ENCODE measurements at regions not wholly inside any gene's neighbourhood (a gene's known extent, or its start where the extent isn't known, plus 50 kb on each side); places are given as distances from the start of the nearest gene placed in this dataset.

GRCh38 chr18:73793386-73793785, 354.2 kb downstream of the FBXO15 start:
- Histone ChIP-seq H3K36me3 (replicated peaks; ENCODE audit: insufficient read depth, low read depth) (no peaks in the 10 kb centered on the region), H3K27ac (no peak overlapping the region), H3K27me3 (no peaks in the 10 kb centered on the region), H4K20me1 (ENCODE audit: insufficient read depth, poor library complexity, severe bottlenecking) (no peaks in the 10 kb centered on the region), H3K4me2 (peak overlapping the region; percentile 35), H3K9me2 (replicated peaks; ENCODE audit: insufficient read depth) (no peaks in the 10 kb centered on the region), H2AFZ (no peak overlapping the region), H3K4me1 (ENCODE audit: insufficient read depth) (peaks cover 5% of the 10 kb centered on the region), H3K79me2 (no peaks in the 10 kb centered on the region), H3K4me3 (no peak overlapping the region), H3K9me3 (ENCODE audit: low read depth) (no peaks in the 10 kb centered on the region)
- WGBS (ENCODE audit: low lambda C conversion rate, missing lambda C conversion rate): 10% methylated on average over 3 of the region's 3 CpGs
- DNase-seq (ENCODE audit: low spot score): peak; percentile 48
- TF ChIP-seq CTCF (IDR thresholded peaks at IDR 0.05; ENCODE audit: poor library complexity) (no peak), EZH2 (IDR thresholded peaks at IDR 0.05; ENCODE audit: borderline replicate concordance) (no peak), EZH2phosphoT487 (IDR thresholded peaks at IDR 0.05; ENCODE audit: low read depth, severe bottlenecking, unreplicated experiment) (no peak)

- no peaks in the 10 kb centered on the region for H4K20me1 ChIP-seq (ENCODE audit: insufficient read depth, poor library complexity, severe bottlenecking)
- H3K36me3 ChIP-seq (replicated peaks; ENCODE audit: insufficient read depth, low read depth): no peaks in the 10 kb centered on the region
- peaks cover 5% of the 10 kb centered on the region for H3K4me1 ChIP-seq (ENCODE audit: insufficient read depth)
- TF ChIP-seq EZH2 (IDR thresholded peaks at IDR 0.05; ENCODE audit: borderline replicate concordance): no peak
- no peak for TF ChIP-seq CTCF (IDR thresholded peaks at IDR 0.05; ENCODE audit: poor library complexity)
- TF ChIP-seq EZH2phosphoT487 (IDR thresholded peaks at IDR 0.05; ENCODE audit: low read depth, severe bottlenecking, unreplicated experiment): no peak
- no peak overlapping the region for H3K4me3 ChIP-seq
- no peaks in the 10 kb centered on the region for H3K9me3 ChIP-seq (ENCODE audit: low read depth)
- H3K9me2 ChIP-seq (replicated peaks; ENCODE audit: insufficient read depth): no peaks in the 10 kb centered on the region
- 61% methylated on average over 4 of the region's 4 CpGs for whole genome bisulfite sequencing (ENCODE audit: low lambda C conversion rate, missing lambda C conversion rate)
- H3K27me3 ChIP-seq: no peaks in the 10 kb centered on the region
- no peak overlapping the region for H3K4me2 ChIP-seq
- no peak overlapping the region for H2AFZ ChIP-seq
- DNase-seq (ENCODE audit: low spot score): no peak
- H3K79me2 ChIP-seq: no peaks in the 10 kb centered on the region
- no peak overlapping the region for H3K27ac ChIP-seq
Observed at GRCh38 chr18:73791081-73791480, 356.6 kb downstream of the FBXO15 start.

- Histone ChIP-seq H3K9me3 (ENCODE audit: low read depth) (no peaks in the 10 kb centered on the region), H2AFZ (no peak overlapping the region), H3K36me3 (replicated peaks; ENCODE audit: insufficient read depth, low read depth) (no peaks in the 10 kb centered on the region), H3K4me1 (ENCODE audit: insufficient read depth) (peaks cover 5% of the 10 kb centered on the region), H3K27ac (no peak overlapping the region), H3K27me3 (no peaks in the 10 kb centered on the region), H3K4me2 (no peak overlapping the region), H4K20me1 (ENCODE audit: insufficient read depth, poor library complexity, severe bottlenecking) (no peaks in the 10 kb centered on the region), H3K9me2 (replicated peaks; ENCODE audit: insufficient read depth) (no peaks in the 10 kb centered on the region), H3K79me2 (no peaks in the 10 kb centered on the region), H3K4me3 (no peak overlapping the region)
- WGBS (ENCODE audit: low lambda C conversion rate, missing lambda C conversion rate): 84% methylated on average over 1 of the region's 1 CpG
- DNase-seq (ENCODE audit: low spot score): no peak
- TF ChIP-seq CTCF (IDR thresholded peaks at IDR 0.05; ENCODE audit: poor library complexity) (no peak), EZH2phosphoT487 (IDR thresholded peaks at IDR 0.05; ENCODE audit: low read depth, severe bottlenecking, unreplicated experiment) (no peak), EZH2 (IDR thresholded peaks at IDR 0.05; ENCODE audit: borderline replicate concordance) (no peak)
Observed at GRCh38 chr18:73790587-73790986, 357.0 kb downstream of the FBXO15 start.

- TF ChIP-seq EZH2 (IDR thresholded peaks at IDR 0.05; ENCODE audit: borderline replicate concordance): no peak
- TF ChIP-seq EZH2phosphoT487 (IDR thresholded peaks at IDR 0.05; ENCODE audit: low read depth, severe bottlenecking, unreplicated experiment): no peak
- no peak for TF ChIP-seq CTCF (IDR thresholded peaks at IDR 0.05; ENCODE audit: poor library complexity)
- H3K27me3 ChIP-seq: no peaks in the 10 kb centered on the region
- no peak overlapping the region for H3K4me2 ChIP-seq
- no peak overlapping the region for H3K4me3 ChIP-seq
- H3K36me3 ChIP-seq (replicated peaks; ENCODE audit: insufficient read depth, low read depth): no peaks in the 10 kb centered on the region
- H3K4me1 ChIP-seq (ENCODE audit: insufficient read depth): no peaks in the 10 kb centered on the region
- 90% methylated on average over 5 of the region's 5 CpGs for WGBS (ENCODE audit: low lambda C conversion rate, missing lambda C conversion rate)
- H3K79me2 ChIP-seq: no peaks in the 10 kb centered on the region
- no peaks in the 10 kb centered on the region for H3K9me2 ChIP-seq (replicated peaks; ENCODE audit: insufficient read depth)
- no peak overlapping the region for H2AFZ ChIP-seq
- no peaks in the 10 kb centered on the region for H3K9me3 ChIP-seq (ENCODE audit: low read depth)
- no peak overlapping the region for H3K27ac ChIP-seq
- no peaks in the 10 kb centered on the region for H4K20me1 ChIP-seq (ENCODE audit: insufficient read depth, poor library complexity, severe bottlenecking)
- DNase-seq (ENCODE audit: low spot score): no peak
Observed at GRCh38 chr18:73787316-73787715, 360.3 kb downstream of the FBXO15 start.

Data from hepatocyte (in vitro differentiated cells).